ENCODE measurements at regions not wholly inside any gene's neighbourhood (a gene's known extent, or its start where the extent isn't known, plus 50 kb on each side); places are given as distances from the start of the nearest gene placed in this dataset.

DNA sequence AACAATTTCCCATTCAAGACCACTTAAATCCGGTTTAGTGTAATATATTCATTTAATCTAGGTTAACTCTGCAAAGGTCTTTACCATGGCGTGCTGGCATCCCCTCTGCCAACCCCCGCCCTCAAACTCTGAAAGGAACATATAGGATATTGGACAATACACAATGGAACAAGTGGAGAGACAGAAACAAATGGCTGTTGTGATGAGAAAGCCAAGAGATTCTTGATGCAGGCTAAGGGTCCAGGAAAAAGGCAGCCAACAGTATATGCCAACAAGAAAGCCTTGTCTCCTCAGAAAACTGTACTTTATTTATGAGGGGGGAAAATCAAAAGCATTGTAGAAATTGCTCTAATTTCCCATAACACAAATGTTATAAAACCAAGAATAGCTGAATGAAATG, 407.3 kb upstream of the SGCG start:
- TF ChIP-seq, protein P1, sequence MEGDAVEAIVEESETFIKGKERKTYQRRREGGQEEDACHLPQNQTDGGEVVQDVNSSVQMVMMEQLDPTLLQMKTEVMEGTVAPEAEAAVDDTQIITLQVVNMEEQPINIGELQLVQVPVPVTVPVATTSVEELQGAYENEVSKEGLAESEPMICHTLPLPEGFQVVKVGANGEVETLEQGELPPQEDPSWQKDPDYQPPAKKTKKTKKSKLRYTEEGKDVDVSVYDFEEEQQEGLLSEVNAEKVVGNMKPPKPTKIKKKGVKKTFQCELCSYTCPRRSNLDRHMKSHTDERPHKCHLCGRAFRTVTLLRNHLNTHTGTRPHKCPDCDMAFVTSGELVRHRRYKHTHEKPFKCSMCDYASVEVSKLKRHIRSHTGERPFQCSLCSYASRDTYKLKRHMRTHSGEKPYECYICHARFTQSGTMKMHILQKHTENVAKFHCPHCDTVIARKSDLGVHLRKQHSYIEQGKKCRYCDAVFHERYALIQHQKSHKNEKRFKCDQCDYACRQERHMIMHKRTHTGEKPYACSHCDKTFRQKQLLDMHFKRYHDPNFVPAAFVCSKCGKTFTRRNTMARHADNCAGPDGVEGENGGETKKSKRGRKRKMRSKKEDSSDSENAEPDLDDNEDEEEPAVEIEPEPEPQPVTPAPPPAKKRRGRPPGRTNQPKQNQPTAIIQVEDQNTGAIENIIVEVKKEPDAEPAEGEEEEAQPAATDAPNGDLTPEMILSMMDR (IDR thresholded peaks at IDR 0.05) = no peak
- TF ChIP-seq POLR2A (IDR thresholded peaks at IDR 0.05) = no peak
